ENCODE measurements at regions not wholly inside any gene's neighbourhood (a gene's known extent, or its start where the extent isn't known, plus 50 kb on each side); places are given as distances from the start of the nearest gene placed in this dataset.

- TF ChIP-seq POLR2A (IDR thresholded peaks at IDR 0.05; ENCODE audit: low read length), result no peak
- no peak for TF ChIP-seq GATA1 (IDR thresholded peaks at IDR 0.05; ENCODE audit: low read depth, low read length)
Measured at GRCh38 chr3:159844801-159845261, 143.8 kb upstream of the IL12A start.

Measured in erythroblast (primary cell).